ENCODE measurements at regions not wholly inside any gene's neighbourhood (a gene's known extent, or its start where the extent isn't known, plus 50 kb on each side); places are given as distances from the start of the nearest gene placed in this dataset.

DNA sequence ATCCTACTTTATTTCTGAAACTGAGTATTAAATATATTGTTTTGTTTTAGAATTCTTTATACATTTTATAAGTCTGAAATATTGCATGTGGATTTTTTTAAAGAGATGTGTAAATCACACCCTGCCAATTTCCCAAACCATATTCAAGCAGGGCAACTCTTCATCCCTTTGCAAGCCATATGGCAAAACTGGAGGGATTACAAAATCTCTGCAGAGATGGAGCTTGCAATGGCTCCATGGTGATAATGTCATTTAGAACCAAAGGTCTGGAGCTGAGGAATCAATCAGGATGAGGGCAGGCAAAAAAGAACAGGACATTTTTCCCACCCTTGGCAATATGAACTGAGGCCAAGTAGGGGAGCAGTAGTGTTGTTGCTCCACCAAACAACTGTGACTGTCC, 173.4 kb downstream of the BMP4 start:
- TF ChIP-seq, protein P1, sequence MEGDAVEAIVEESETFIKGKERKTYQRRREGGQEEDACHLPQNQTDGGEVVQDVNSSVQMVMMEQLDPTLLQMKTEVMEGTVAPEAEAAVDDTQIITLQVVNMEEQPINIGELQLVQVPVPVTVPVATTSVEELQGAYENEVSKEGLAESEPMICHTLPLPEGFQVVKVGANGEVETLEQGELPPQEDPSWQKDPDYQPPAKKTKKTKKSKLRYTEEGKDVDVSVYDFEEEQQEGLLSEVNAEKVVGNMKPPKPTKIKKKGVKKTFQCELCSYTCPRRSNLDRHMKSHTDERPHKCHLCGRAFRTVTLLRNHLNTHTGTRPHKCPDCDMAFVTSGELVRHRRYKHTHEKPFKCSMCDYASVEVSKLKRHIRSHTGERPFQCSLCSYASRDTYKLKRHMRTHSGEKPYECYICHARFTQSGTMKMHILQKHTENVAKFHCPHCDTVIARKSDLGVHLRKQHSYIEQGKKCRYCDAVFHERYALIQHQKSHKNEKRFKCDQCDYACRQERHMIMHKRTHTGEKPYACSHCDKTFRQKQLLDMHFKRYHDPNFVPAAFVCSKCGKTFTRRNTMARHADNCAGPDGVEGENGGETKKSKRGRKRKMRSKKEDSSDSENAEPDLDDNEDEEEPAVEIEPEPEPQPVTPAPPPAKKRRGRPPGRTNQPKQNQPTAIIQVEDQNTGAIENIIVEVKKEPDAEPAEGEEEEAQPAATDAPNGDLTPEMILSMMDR (IDR thresholded peaks at IDR 0.05), result no peak

DNA sequence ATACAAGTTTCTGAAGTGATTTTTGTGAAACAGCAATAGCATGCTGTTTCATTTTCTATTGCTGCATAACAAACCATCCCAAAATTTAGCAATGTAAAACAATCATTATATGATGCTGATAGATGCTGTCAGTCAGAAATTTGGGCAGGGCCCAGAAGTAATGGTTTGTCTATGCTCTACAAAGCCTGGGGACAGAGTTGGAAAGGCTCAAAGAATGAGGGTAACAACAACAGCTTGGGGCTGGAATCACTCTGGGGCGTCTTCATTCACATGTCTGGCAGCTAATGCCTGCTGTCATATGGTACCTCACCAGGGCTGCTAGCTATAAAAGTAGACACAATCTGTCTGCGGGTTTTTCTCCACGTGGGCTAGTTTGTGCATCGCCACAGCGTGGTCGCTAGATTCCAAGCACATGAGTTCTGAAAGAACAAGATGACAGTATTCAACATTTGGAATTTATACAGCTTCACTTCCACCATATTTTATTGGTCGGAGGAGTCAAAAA, 176.5 kb downstream of the BMP4 start:
- TF ChIP-seq, protein P1 (IDR thresholded peaks at IDR 0.05), result no peak

DNA sequence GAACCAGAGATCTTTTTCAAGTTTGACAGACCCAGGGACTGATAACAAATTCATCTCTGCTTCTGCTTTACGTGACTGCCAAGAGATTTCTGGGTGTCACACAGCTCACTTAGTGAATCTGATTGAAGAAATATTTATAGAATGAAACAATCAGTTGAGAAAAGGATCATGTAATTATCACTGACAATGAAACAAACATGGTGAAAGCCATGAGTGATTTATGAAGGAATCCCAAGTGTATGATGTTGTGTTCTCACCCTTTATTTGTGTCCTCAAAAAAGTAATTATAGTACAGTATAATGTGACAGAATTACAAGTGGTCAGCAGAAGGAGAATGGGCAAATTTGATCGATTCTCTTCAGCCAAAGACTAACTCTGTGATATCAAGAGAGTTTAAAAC, 177.3 kb downstream of the BMP4 start:
- TF ChIP-seq, protein P1 (IDR thresholded peaks at IDR 0.05), result no peak

DNA sequence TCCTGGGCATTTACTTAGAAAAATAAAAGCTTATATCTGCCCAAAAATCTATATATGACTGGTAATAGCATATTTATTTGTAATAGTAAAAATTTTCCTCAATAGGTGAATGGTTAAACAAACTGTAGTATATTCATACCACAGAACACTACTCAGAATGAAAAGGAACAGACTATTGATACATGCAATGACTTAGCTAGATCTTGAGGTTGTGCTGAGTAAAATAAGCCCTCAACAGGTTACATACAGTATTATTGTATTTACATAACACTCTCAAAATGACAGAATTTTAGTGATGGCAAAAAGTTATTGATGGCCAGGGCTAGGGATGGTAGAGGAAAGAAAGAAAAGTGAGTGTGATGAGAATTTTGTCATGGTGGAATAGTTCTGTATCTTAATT, 178.4 kb downstream of the BMP4 start:
- TF ChIP-seq, protein P1 (IDR thresholded peaks at IDR 0.05), result no peak

DNA sequence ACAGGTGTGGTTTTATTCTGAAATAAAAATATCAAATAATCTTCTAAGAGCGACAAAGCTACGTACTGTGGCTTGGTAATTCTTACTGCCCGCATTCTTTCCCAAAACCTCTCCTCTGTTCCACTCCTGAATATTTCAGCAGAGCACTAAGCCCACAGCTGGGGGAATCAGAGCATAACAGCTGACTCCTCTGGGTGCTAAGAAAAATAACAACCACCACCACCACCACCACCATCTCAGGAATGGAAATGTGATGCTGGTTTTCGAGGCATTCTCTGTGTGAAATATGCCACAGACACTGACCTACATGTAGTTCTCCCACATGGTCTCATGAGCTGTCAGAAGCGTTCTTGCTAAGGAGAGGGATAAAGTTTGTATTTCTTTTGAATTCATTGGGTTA, 183.7 kb downstream of the BMP4 start:
- TF ChIP-seq, protein P1 (IDR thresholded peaks at IDR 0.05), result no peak

DNA sequence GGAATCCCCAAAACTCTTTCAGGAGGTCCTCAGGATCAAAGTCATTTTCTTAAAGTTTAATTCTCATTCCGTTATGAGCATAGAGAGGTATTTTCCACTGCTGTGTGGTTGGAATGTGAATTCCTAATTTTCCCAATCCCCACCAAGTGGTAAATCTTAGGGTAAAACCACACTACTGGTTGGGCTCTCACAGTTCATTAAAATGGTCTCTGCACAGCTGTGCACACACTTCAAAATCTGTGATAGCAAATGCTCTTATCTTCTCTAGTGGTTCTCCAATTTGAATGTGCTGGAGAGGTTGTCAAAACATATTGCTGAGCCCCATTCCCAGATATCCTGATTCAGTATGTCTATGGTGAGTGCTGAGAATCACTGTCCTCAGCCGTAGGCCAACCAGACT, 189.1 kb downstream of the BMP4 start:
- TF ChIP-seq, protein P1 (IDR thresholded peaks at IDR 0.05), result no peak

DNA sequence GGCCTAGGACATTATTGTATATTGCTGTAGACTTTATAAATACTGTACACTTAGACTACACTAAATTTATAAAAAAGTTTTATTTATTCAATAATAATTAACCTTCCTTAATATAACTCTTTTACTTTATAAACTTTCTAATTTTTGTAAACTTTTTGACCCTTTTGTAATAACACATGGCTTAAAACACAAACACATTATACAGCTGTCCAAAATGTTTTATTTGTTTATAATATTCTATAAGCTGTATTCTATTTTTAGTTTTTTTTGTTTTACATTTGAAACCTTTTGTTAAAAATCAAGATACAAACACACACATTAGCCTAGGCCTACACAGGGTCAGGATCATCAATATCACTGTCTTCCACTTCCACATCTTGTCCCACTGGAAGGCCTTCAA, 190.0 kb downstream of the BMP4 start:
- TF ChIP-seq, protein P1 (IDR thresholded peaks at IDR 0.05), result no peak

DNA sequence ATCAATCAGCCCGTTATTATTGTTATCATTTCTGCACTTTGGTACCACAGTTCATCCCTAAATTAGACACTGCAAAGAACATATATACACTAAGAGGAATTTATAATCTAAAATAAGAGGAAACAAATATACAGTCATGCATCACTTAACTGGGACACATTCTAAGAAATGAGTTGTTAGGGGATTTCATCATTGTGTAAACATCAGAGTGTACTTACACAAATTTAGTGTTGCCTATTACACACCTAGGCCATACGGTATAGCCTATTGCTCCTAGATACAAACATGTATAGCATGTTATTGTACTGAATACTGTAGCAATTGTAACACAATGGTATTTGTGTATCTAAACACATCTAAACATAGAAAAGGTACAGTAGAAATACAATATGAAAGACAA, 190.5 kb downstream of the BMP4 start:
- TF ChIP-seq, protein P1 (IDR thresholded peaks at IDR 0.05), result no peak

All from LNCAP (cell line).